MM.1S (cell line): ENCODE measurements at regions not wholly inside any gene's neighbourhood (a gene's known extent, or its start where the extent isn't known, plus 50 kb on each side); places are given as distances from the start of the nearest gene placed in this dataset.

Experiments
- EZH2 ChIP-seq: fragments of 300-600 bp; sonication (generic); optimal IDR thresholded peaks from 2 replicates; pipeline ENCODE3; 2017; ENCODE audit warnings: low read depth, mild to moderate bottlenecking, antibody characterized with exemption, low read length, mixed read lengths
- EZH2phosphoT487 ChIP-seq: fragments of 300-600 bp; sonication (generic); IDR thresholded peaks from 2 replicates; pipeline ENCODE4 v1.6.1; 2018; ENCODE audit warnings: antibody characterized with exemption, low read length
- TF ChIP-seq, protein P1 (sequence below): fragments of 300-600 bp; sonication (generic); IDR thresholded peaks from 2 replicates; pipeline ENCODE4 v1.5.1; 2016; ENCODE audit warnings: antibody characterized with exemption, low read length, mixed read lengths

- TF ChIP-seq, protein P1, sequence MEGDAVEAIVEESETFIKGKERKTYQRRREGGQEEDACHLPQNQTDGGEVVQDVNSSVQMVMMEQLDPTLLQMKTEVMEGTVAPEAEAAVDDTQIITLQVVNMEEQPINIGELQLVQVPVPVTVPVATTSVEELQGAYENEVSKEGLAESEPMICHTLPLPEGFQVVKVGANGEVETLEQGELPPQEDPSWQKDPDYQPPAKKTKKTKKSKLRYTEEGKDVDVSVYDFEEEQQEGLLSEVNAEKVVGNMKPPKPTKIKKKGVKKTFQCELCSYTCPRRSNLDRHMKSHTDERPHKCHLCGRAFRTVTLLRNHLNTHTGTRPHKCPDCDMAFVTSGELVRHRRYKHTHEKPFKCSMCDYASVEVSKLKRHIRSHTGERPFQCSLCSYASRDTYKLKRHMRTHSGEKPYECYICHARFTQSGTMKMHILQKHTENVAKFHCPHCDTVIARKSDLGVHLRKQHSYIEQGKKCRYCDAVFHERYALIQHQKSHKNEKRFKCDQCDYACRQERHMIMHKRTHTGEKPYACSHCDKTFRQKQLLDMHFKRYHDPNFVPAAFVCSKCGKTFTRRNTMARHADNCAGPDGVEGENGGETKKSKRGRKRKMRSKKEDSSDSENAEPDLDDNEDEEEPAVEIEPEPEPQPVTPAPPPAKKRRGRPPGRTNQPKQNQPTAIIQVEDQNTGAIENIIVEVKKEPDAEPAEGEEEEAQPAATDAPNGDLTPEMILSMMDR: no peak
- no peak for TF ChIP-seq EZH2
- no peak for TF ChIP-seq EZH2phosphoT487
These were observed 90.0 kb upstream of the EGFL6 start for GRCh38 chrX:13479452-13479813.
